GM19239 (cell line): ENCODE measurements at regions not wholly inside any gene's neighbourhood (a gene's known extent, or its start where the extent isn't known, plus 50 kb on each side); places are given as distances from the start of the nearest gene placed in this dataset.
"Not testable (repeated sequence)": the region's sequence is repeated elsewhere in the genome, so short reads cannot be mapped to it uniquely, and the experiment has no call there.

Source experiments
- DNase-seq: peaks from one replicate; pipeline ENCODE4 v3.0.0; 2011; ENCODE audit warnings: low spot score; ENCODE audit not compliant: insufficient read length
- FAIRE-seq: peaks from 2 replicates; lab custom pipeline; 2011; peaks lifted over from hg19 to GRCh38; lab: Jason Lieb, UNC

- FAIRE-seq, DNase-seq: not testable (repeated sequence)
These were observed 501.0 kb upstream of the BRINP1 start for GRCh38 chr9:119870251-119870650.

GRCh38 chr9:119868694-119869093 lies 499.5 kb upstream of the BRINP1 start:
- DNase-seq (no peak), FAIRE-seq (no peak)

- FAIRE-seq (no peak), DNase-seq (no peak)
These were observed 492.6 kb upstream of the BRINP1 start for GRCh38 chr9:119861842-119862241.

- FAIRE-seq (no peak), DNase-seq (no peak)
These were observed 489.9 kb upstream of the BRINP1 start for GRCh38 chr9:119859128-119859527.

- DNase-seq: no peak
- no peak for FAIRE-seq
These were observed 483.9 kb upstream of the BRINP1 start for GRCh38 chr9:119853126-119853525.

GRCh38 chr9:119852390-119852789 lies 483.2 kb upstream of the BRINP1 start:
- DNase-seq: no peak
- FAIRE-seq: no peak

- no peak for DNase-seq
These were observed 475.2 kb upstream of the BRINP1 start for GRCh38 chr9:119844431-119844830.

GRCh38 chr9:119841016-119841415 lies 471.8 kb upstream of the BRINP1 start:
- DNase-seq (no peak), FAIRE-seq (no peak)

More at GRCh38 chr9:119844431-119844830, 475.2 kb upstream of the BRINP1 start:
- no peak for FAIRE-seq

GRCh38 chr9:119839888-119840287 lies 470.7 kb upstream of the BRINP1 start:
- DNase-seq (no peak), FAIRE-seq (no peak)

- FAIRE-seq: no peak
- no peak for DNase-seq
These were observed 469.0 kb upstream of the BRINP1 start for GRCh38 chr9:119838210-119838609.

- FAIRE-seq (no peak), DNase-seq (no peak)
These were observed 466.8 kb upstream of the BRINP1 start for GRCh38 chr9:119836036-119836435.

GRCh38 chr9:119834064-119834620 lies 464.9 kb upstream of the BRINP1 start:
- no peak for FAIRE-seq
- DNase-seq: no peak

GRCh38 chr9:119831309-119831708 lies 462.1 kb upstream of the BRINP1 start:
- FAIRE-seq: no peak
- no peak for DNase-seq

GRCh38 chr9:119829748-119830147 lies 460.5 kb upstream of the BRINP1 start:
- DNase-seq (no peak), FAIRE-seq (no peak)

- no peak for FAIRE-seq
- DNase-seq: no peak
These were observed 460.0 kb upstream of the BRINP1 start for GRCh38 chr9:119829186-119829585.

- DNase-seq (no peak), FAIRE-seq (no peak)
These were observed 458.3 kb upstream of the BRINP1 start for GRCh38 chr9:119827526-119827925.

- FAIRE-seq (no peak), DNase-seq (no peak)
These were observed 457.9 kb upstream of the BRINP1 start for GRCh38 chr9:119827126-119827525.

GRCh38 chr9:119818726-119819435 lies 449.6 kb upstream of the BRINP1 start:
- FAIRE-seq (no peak), DNase-seq (no peak)

GRCh38 chr9:119810645-119811429 lies 441.6 kb upstream of the BRINP1 start:
- DNase-seq (no peak), FAIRE-seq (no peak)

- no peak for DNase-seq
- FAIRE-seq: no peak
These were observed 434.4 kb upstream of the BRINP1 start for GRCh38 chr9:119803679-119804078.

- FAIRE-seq (no peak), DNase-seq (no peak)
These were observed 433.4 kb upstream of the BRINP1 start for GRCh38 chr9:119802621-119803020.
